Suprapubic skin (tissue), 3 donors: ENCODE measurements at regions not wholly inside any gene's neighbourhood (a gene's known extent, or its start where the extent isn't known, plus 50 kb on each side); places are given as distances from the start of the nearest gene placed in this dataset.
"Not testable (repeated sequence)": the region's sequence is repeated elsewhere in the genome, so short reads cannot be mapped to it uniquely, and the experiment has no call there.

Experiments
- CTCF ChIP-seq, 2 donors: fragments of 200-600 bp in 1 of 2; fragments of 450-650 bp in 1 of 2; sonication (generic) in 1 of 2; IDR thresholded peaks; one replicate each; pipeline ENCODE4 v1.5.1; 2016 to 2019; ENCODE audit warnings: antibody characterized with exemption in 2 of 2, mild to moderate bottlenecking in 1 of 2, moderate library complexity in 1 of 2
- POLR2A ChIP-seq, 2 donors: fragments of 450-650 bp; IDR thresholded peaks; one replicate each; pipeline ENCODE4 v1.6.1; 2017; ENCODE audit warnings: antibody characterized with exemption in 2 of 2, mild to moderate bottlenecking in 2 of 2, moderate library complexity in 2 of 2

- TF ChIP-seq POLR2A, CTCF (IDR thresholded peaks at IDR 0.05): not testable (repeated sequence)
Measured at GRCh38 chr3:86827582-86827981, 163.4 kb downstream of the VGLL3 start.
